ENCODE measurements at regions not wholly inside any gene's neighbourhood (a gene's known extent, or its start where the extent isn't known, plus 50 kb on each side); places are given as distances from the start of the nearest gene placed in this dataset.

GRCh38 chr10:83881661-83882060 lies 257.6 kb upstream of the GHITM start:
- Histone ChIP-seq H3K9ac (ENCODE audit: low read length) (no peak overlapping the region), H4K20me1 (ENCODE audit: insufficient read depth, low read depth, low read length) (no peaks in the 10 kb centered on the region), H3K9me2 (replicated peaks; ENCODE audit: insufficient read depth, low read length) (no peaks in the 10 kb centered on the region), H3K4me3 (ENCODE audit: low read length) (no peak overlapping the region), H3K27ac (ENCODE audit: low read length) (no peak overlapping the region), H3K4me1 (ENCODE audit: low read length) (no peaks in the 10 kb centered on the region), H3K4me2 (ENCODE audit: low read depth, low read length, poor library complexity, severe bottlenecking) (no peak overlapping the region), H3K9me3 (ENCODE audit: low read length) (no peaks in the 10 kb centered on the region), H3K36me3 (ENCODE audit: insufficient read depth, low read length) (no peaks in the 10 kb centered on the region), H3K27me3 (ENCODE audit: low read length) (no peaks in the 10 kb centered on the region), H3K79me2 (ENCODE audit: low read length) (no peaks in the 10 kb centered on the region), H2AFZ (ENCODE audit: low read length) (no peak overlapping the region)
- DNase-seq = no peak

- no peaks in the 10 kb centered on the region for H3K36me3 ChIP-seq (ENCODE audit: insufficient read depth, low read length)
- no peak overlapping the region for H3K4me2 ChIP-seq (ENCODE audit: low read depth, low read length, poor library complexity, severe bottlenecking)
- H3K9me3 ChIP-seq (ENCODE audit: low read length) = no peaks in the 10 kb centered on the region
- no peaks in the 10 kb centered on the region for H3K9me2 ChIP-seq (replicated peaks; ENCODE audit: insufficient read depth, low read length)
- H2AFZ ChIP-seq (ENCODE audit: low read length) = no peak overlapping the region
- DNase-seq = no peak
- no peaks in the 10 kb centered on the region for H4K20me1 ChIP-seq (ENCODE audit: insufficient read depth, low read depth, low read length)
- no peak overlapping the region for H3K4me3 ChIP-seq (ENCODE audit: low read length)
- H3K9ac ChIP-seq (ENCODE audit: low read length) = no peak overlapping the region
- H3K79me2 ChIP-seq (ENCODE audit: low read length) = no peaks in the 10 kb centered on the region
- no peaks in the 10 kb centered on the region for H3K4me1 ChIP-seq (ENCODE audit: low read length)
- no peaks in the 10 kb centered on the region for H3K27me3 ChIP-seq (ENCODE audit: low read length)
- no peak overlapping the region for H3K27ac ChIP-seq (ENCODE audit: low read length)
Observed at GRCh38 chr10:83886871-83887270, 252.4 kb upstream of the GHITM start.

- no peak overlapping the region for H3K27ac ChIP-seq (ENCODE audit: low read length)
- no peaks in the 10 kb centered on the region for H3K79me2 ChIP-seq (ENCODE audit: low read length)
- no peaks in the 10 kb centered on the region for H4K20me1 ChIP-seq (ENCODE audit: insufficient read depth, low read depth, low read length)
- H3K36me3 ChIP-seq (ENCODE audit: insufficient read depth, low read length) = no peaks in the 10 kb centered on the region
- H3K4me1 ChIP-seq (ENCODE audit: low read length) = no peaks in the 10 kb centered on the region
- no peak overlapping the region for H2AFZ ChIP-seq (ENCODE audit: low read length)
- H3K27me3 ChIP-seq (ENCODE audit: low read length) = no peaks in the 10 kb centered on the region
- no peak for DNase-seq
- H3K9me3 ChIP-seq (ENCODE audit: low read length) = no peaks in the 10 kb centered on the region
- H3K9ac ChIP-seq (ENCODE audit: low read length) = no peak overlapping the region
- H3K4me3 ChIP-seq (ENCODE audit: low read length) = no peak overlapping the region
- no peaks in the 10 kb centered on the region for H3K9me2 ChIP-seq (replicated peaks; ENCODE audit: insufficient read depth, low read length)
- no peak overlapping the region for H3K4me2 ChIP-seq (ENCODE audit: low read depth, low read length, poor library complexity, severe bottlenecking)
Observed at GRCh38 chr10:83892737-83893136, 246.6 kb upstream of the GHITM start.

GRCh38 chr10:83896219-83896618 lies 243.1 kb upstream of the GHITM start:
- Histone ChIP-seq H3K27ac (ENCODE audit: low read length) (no peak overlapping the region), H3K27me3 (ENCODE audit: low read length) (no peaks in the 10 kb centered on the region), H3K9ac (ENCODE audit: low read length) (no peak overlapping the region), H3K9me2 (replicated peaks; ENCODE audit: insufficient read depth, low read length) (no peaks in the 10 kb centered on the region), H3K4me1 (ENCODE audit: low read length) (no peaks in the 10 kb centered on the region), H3K4me3 (ENCODE audit: low read length) (no peak overlapping the region), H3K4me2 (ENCODE audit: low read depth, low read length, poor library complexity, severe bottlenecking) (no peak overlapping the region), H3K9me3 (ENCODE audit: low read length) (no peaks in the 10 kb centered on the region), H2AFZ (ENCODE audit: low read length) (no peak overlapping the region), H3K36me3 (ENCODE audit: insufficient read depth, low read length) (no peaks in the 10 kb centered on the region), H3K79me2 (ENCODE audit: low read length) (no peaks in the 10 kb centered on the region), H4K20me1 (ENCODE audit: insufficient read depth, low read depth, low read length) (no peaks in the 10 kb centered on the region)
- no peak for DNase-seq

GRCh38 chr10:83897626-83898025 lies 241.7 kb upstream of the GHITM start:
- no peak for DNase-seq
- Histone ChIP-seq H2AFZ (ENCODE audit: low read length) (no peak overlapping the region), H4K20me1 (ENCODE audit: insufficient read depth, low read depth, low read length) (no peaks in the 10 kb centered on the region), H3K4me2 (ENCODE audit: low read depth, low read length, poor library complexity, severe bottlenecking) (no peak overlapping the region), H3K9ac (ENCODE audit: low read length) (no peak overlapping the region), H3K27ac (ENCODE audit: low read length) (no peak overlapping the region), H3K27me3 (ENCODE audit: low read length) (no peaks in the 10 kb centered on the region), H3K4me1 (ENCODE audit: low read length) (no peaks in the 10 kb centered on the region), H3K4me3 (ENCODE audit: low read length) (no peak overlapping the region), H3K36me3 (ENCODE audit: insufficient read depth, low read length) (no peaks in the 10 kb centered on the region), H3K79me2 (ENCODE audit: low read length) (no peaks in the 10 kb centered on the region), H3K9me2 (replicated peaks; ENCODE audit: insufficient read depth, low read length) (no peaks in the 10 kb centered on the region), H3K9me3 (ENCODE audit: low read length) (no peaks in the 10 kb centered on the region)

GRCh38 chr10:83908506-83908905 lies 230.8 kb upstream of the GHITM start:
- Histone ChIP-seq H3K9ac (ENCODE audit: low read length) (no peak overlapping the region), H3K79me2 (ENCODE audit: low read length) (no peaks in the 10 kb centered on the region), H3K4me3 (ENCODE audit: low read length) (no peak overlapping the region), H3K9me2 (replicated peaks; ENCODE audit: insufficient read depth, low read length) (no peaks in the 10 kb centered on the region), H3K4me1 (ENCODE audit: low read length) (no peaks in the 10 kb centered on the region), H2AFZ (ENCODE audit: low read length) (no peak overlapping the region), H3K9me3 (ENCODE audit: low read length) (no peaks in the 10 kb centered on the region), H3K36me3 (ENCODE audit: insufficient read depth, low read length) (no peaks in the 10 kb centered on the region), H4K20me1 (ENCODE audit: insufficient read depth, low read depth, low read length) (no peaks in the 10 kb centered on the region), H3K27ac (ENCODE audit: low read length) (no peak overlapping the region), H3K27me3 (ENCODE audit: low read length) (no peaks in the 10 kb centered on the region), H3K4me2 (ENCODE audit: low read depth, low read length, poor library complexity, severe bottlenecking) (no peak overlapping the region)
- no peak for DNase-seq

- Histone ChIP-seq H3K9ac (ENCODE audit: low read length) (no peak overlapping the region), H3K27me3 (ENCODE audit: low read length) (no peaks in the 10 kb centered on the region), H3K9me2 (replicated peaks; ENCODE audit: insufficient read depth, low read length) (no peaks in the 10 kb centered on the region), H3K9me3 (ENCODE audit: low read length) (no peaks in the 10 kb centered on the region), H3K27ac (ENCODE audit: low read length) (no peak overlapping the region), H3K4me1 (ENCODE audit: low read length) (no peaks in the 10 kb centered on the region), H2AFZ (ENCODE audit: low read length) (no peak overlapping the region), H3K79me2 (ENCODE audit: low read length) (no peaks in the 10 kb centered on the region), H3K36me3 (ENCODE audit: insufficient read depth, low read length) (no peaks in the 10 kb centered on the region), H4K20me1 (ENCODE audit: insufficient read depth, low read depth, low read length) (no peaks in the 10 kb centered on the region), H3K4me2 (ENCODE audit: low read depth, low read length, poor library complexity, severe bottlenecking) (no peak overlapping the region), H3K4me3 (ENCODE audit: low read length) (no peak overlapping the region)
- DNase-seq = no peak
Observed at GRCh38 chr10:83909001-83909400, 230.3 kb upstream of the GHITM start.

GRCh38 chr10:83915801-83916200 lies 223.5 kb upstream of the GHITM start:
- H3K4me2 ChIP-seq (ENCODE audit: low read depth, low read length, poor library complexity, severe bottlenecking) = no peak overlapping the region
- no peak for DNase-seq

More at GRCh38 chr10:83915801-83916200, 223.5 kb upstream of the GHITM start:
- H3K27me3 ChIP-seq (ENCODE audit: low read length) = no peaks in the 10 kb centered on the region
- no peaks in the 10 kb centered on the region for H4K20me1 ChIP-seq (ENCODE audit: insufficient read depth, low read depth, low read length)
- no peaks in the 10 kb centered on the region for H3K36me3 ChIP-seq (ENCODE audit: insufficient read depth, low read length)
- H2AFZ ChIP-seq (ENCODE audit: low read length) = no peak overlapping the region
- H3K27ac ChIP-seq (ENCODE audit: low read length) = no peak overlapping the region
- no peak overlapping the region for H3K4me3 ChIP-seq (ENCODE audit: low read length)
- no peaks in the 10 kb centered on the region for H3K9me3 ChIP-seq (ENCODE audit: low read length)
- H3K9me2 ChIP-seq (replicated peaks; ENCODE audit: insufficient read depth, low read length) = no peaks in the 10 kb centered on the region
- no peaks in the 10 kb centered on the region for H3K79me2 ChIP-seq (ENCODE audit: low read length)
- H3K9ac ChIP-seq (ENCODE audit: low read length) = no peak overlapping the region
- no peaks in the 10 kb centered on the region for H3K4me1 ChIP-seq (ENCODE audit: low read length)
